ENCODE measurements at regions not wholly inside any gene's neighbourhood (a gene's known extent, or its start where the extent isn't known, plus 50 kb on each side); places are given as distances from the start of the nearest gene placed in this dataset.
A peak's percentile ranks its signal among the peaks of the same experiment; 100 is the strongest.

DNA sequence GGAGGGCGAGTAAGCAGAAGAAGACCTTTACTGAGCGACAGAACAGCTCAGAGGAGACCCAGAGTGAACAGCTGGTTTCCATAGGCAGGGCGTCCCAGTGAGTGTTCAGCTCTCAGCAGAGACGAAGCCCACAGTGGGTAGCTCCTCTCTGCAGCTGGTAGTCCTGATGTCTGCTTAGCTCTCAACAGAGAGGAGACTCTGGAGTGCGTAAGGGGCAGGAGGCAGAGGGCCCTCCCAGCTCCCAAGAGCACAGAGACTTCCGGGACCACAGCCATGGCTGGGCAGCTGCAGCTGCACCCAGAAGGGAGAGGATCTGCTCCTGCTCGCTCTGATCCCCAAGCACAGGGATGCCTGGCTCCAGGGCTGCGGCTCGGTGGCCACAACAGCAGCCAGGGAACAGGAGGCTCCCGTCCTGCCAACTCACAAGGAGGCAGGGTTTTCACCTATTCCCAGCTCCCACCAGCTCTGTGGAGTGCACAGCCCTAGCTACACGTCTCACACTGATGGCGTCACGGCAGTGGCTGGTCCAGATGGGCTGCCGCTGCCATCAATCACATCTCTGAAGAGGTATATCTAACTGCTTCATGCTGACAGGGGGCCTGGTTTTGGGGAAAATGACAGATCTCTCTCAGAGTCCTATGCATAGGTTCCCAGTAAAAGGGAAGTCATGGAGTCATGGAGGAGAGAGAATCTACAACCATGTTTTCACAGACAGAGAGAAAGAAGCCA lies 2660.1 kb upstream of the PCDH20 start (continued):
- no peak for TF ChIP-seq ARHGAP35 (CRISPR knock-in tag; IDR thresholded peaks at IDR 0.05; ENCODE audit: borderline replicate concordance)
- TF ChIP-seq GPN1 (CRISPR knock-in tag; IDR thresholded peaks at IDR 0.05; ENCODE audit: borderline replicate concordance): no peak
- TF ChIP-seq ADNP (CRISPR knock-in tag; IDR thresholded peaks at IDR 0.05): no peak
- no peak for TF ChIP-seq ZNF543 (CRISPR knock-in tag; IDR thresholded peaks at IDR 0.05)
- TF ChIP-seq, protein P1, sequence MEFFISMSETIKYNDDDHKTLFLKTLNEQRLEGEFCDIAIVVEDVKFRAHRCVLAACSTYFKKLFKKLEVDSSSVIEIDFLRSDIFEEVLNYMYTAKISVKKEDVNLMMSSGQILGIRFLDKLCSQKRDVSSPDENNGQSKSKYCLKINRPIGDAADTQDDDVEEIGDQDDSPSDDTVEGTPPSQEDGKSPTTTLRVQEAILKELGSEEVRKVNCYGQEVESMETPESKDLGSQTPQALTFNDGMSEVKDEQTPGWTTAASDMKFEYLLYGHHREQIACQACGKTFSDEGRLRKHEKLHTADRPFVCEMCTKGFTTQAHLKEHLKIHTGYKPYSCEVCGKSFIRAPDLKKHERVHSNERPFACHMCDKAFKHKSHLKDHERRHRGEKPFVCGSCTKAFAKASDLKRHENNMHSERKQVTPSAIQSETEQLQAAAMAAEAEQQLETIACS (CRISPR knock-in tag; IDR thresholded peaks at IDR 0.05): no peak
- no peak for TF ChIP-seq ZNF816 (CRISPR knock-in tag; IDR thresholded peaks at IDR 0.05; ENCODE audit: borderline replicate concordance)
- TF ChIP-seq, protein P2, sequence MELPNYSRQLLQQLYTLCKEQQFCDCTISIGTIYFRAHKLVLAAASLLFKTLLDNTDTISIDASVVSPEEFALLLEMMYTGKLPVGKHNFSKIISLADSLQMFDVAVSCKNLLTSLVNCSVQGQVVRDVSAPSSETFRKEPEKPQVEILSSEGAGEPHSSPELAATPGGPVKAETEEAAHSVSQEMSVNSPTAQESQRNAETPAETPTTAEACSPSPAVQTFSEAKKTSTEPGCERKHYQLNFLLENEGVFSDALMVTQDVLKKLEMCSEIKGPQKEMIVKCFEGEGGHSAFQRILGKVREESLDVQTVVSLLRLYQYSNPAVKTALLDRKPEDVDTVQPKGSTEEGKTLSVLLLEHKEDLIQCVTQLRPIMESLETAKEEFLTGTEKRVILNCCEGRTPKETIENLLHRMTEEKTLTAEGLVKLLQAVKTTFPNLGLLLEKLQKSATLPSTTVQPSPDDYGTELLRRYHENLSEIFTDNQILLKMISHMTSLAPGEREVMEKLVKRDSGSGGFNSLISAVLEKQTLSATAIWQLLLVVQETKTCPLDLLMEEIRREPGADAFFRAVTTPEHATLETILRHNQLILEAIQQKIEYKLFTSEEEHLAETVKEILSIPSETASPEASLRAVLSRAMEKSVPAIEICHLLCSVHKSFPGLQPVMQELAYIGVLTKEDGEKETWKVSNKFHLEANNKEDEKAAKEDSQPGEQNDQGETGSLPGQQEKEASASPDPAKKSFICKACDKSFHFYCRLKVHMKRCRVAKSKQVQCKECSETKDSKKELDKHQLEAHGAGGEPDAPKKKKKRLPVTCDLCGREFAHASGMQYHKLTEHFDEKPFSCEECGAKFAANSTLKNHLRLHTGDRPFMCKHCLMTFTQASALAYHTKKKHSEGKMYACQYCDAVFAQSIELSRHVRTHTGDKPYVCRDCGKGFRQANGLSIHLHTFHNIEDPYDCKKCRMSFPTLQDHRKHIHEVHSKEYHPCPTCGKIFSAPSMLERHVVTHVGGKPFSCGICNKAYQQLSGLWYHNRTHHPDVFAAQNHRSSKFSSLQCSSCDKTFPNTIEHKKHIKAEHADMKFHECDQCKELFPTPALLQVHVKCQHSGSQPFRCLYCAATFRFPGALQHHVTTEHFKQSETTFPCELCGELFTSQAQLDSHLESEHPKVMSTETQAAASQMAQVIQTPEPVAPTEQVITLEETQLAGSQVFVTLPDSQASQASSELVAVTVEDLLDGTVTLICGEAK (IDR thresholded peaks at IDR 0.05): no peak
- TF ChIP-seq, protein P2 (CRISPR knock-in tag; IDR thresholded peaks at IDR 0.05): peak; percentile 23; the same call in 1 of the 2 replicates
- TF ChIP-seq, protein P3, sequence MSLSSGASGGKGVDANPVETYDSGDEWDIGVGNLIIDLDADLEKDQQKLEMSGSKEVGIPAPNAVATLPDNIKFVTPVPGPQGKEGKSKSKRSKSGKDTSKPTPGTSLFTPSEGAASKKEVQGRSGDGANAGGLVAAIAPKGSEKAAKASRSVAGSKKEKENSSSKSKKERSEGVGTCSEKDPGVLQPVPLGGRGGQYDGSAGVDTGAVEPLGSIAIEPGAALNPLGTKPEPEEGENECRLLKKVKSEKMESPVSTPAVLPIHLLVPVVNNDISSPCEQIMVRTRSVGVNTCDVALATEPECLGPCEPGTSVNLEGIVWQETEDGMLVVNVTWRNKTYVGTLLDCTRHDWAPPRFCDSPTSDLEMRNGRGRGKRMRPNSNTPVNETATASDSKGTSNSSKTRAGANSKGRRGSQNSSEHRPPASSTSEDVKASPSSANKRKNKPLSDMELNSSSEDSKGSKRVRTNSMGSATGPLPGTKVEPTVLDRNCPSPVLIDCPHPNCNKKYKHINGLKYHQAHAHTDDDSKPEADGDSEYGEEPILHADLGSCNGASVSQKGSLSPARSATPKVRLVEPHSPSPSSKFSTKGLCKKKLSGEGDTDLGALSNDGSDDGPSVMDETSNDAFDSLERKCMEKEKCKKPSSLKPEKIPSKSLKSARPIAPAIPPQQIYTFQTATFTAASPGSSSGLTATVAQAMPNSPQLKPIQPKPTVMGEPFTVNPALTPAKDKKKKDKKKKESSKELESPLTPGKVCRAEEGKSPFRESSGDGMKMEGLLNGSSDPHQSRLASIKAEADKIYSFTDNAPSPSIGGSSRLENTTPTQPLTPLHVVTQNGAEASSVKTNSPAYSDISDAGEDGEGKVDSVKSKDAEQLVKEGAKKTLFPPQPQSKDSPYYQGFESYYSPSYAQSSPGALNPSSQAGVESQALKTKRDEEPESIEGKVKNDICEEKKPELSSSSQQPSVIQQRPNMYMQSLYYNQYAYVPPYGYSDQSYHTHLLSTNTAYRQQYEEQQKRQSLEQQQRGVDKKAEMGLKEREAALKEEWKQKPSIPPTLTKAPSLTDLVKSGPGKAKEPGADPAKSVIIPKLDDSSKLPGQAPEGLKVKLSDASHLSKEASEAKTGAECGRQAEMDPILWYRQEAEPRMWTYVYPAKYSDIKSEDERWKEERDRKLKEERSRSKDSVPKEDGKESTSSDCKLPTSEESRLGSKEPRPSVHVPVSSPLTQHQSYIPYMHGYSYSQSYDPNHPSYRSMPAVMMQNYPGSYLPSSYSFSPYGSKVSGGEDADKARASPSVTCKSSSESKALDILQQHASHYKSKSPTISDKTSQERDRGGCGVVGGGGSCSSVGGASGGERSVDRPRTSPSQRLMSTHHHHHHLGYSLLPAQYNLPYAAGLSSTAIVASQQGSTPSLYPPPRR (CRISPR knock-in tag; IDR thresholded peaks at IDR 0.05; ENCODE audit: borderline replicate concordance): no peak
- TF ChIP-seq MIER2 (CRISPR knock-in tag; IDR thresholded peaks at IDR 0.05): no peak
- TF ChIP-seq HMG20A (CRISPR knock-in tag; IDR thresholded peaks at IDR 0.05; ENCODE audit: borderline replicate concordance): no peak
- no peak for TF ChIP-seq U2AF2 (IDR thresholded peaks at IDR 0.05; ENCODE audit: low read depth, low read length)
- TF ChIP-seq GTF3A (CRISPR knock-in tag; conservative IDR thresholded peaks at IDR 0.05): no peak
- no peak for TF ChIP-seq ZNF510 (CRISPR knock-in tag; IDR thresholded peaks at IDR 0.05; ENCODE audit: low read depth)
- no peak for TF ChIP-seq NFIB (CRISPR knock-in tag; IDR thresholded peaks at IDR 0.05; ENCODE audit: borderline replicate concordance)
